ENCODE measurements at regions not wholly inside any gene's neighbourhood (a gene's known extent, or its start where the extent isn't known, plus 50 kb on each side); places are given as distances from the start of the nearest gene placed in this dataset.
"Not testable (repeated sequence)": the region's sequence is repeated elsewhere in the genome, so short reads cannot be mapped to it uniquely, and the experiment has no call there.

DNA sequence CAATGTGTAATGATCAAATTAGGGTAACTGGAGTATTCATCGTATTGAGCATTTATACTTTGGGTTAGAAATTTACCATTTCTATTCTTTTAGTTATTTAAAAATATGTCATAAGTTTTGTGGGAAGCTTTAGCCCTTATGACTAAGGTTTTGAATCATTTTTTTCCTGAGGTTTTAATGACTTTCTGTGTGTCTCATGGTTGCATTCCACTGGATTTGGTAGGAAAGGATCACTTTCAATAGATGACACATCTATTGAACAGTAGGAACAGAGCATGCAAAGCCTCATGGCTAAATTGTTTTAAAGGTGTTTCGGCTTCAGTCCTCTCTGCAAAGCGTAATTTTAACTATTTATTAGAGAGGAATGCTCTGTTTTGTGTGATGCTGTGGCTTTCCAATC, 512.4 kb upstream of the CHD1 start:
- no peak for DNase-seq (ENCODE audit: low spot score)

DNA sequence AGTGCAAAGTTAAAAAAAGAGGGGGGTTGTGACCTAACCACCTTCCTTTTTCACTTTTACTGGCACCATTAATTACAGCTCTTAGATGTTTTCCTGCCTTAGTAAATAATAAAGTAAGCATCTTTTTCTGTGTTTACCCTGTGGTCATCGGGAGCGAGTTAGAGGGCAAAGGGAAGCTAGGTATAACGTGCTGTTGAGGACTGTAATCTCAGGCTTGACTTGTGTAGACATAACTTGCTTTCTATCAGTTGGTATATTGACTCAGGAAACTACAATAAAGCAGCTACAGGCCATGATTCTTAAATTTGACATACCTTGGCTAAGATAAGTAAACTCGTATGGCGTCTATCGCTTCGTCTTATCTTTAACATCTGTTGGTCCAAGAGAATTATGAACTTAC, 509.8 kb upstream of the CHD1 start:
- DNase-seq (ENCODE audit: low spot score), result no peak

DNA sequence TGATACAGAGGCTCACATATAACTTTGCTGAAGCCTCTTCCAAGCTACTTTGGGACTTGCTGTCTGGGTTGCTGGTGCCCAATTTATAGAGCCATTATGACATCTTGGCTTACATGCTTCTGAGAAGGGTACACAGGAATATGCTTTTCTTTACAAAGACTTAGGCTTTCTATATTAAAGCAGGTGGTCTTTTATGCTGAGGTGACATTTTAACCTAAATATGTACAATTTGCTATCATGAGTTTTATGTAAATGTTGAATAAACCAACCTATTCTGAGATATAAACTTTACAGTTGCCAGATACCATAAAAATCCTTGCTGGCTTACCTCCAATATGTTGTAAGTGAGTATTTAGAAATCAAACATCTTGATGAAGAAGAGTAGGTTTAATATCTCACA, 509.2 kb upstream of the CHD1 start:
- DNase-seq (ENCODE audit: low spot score), result no peak

DNA sequence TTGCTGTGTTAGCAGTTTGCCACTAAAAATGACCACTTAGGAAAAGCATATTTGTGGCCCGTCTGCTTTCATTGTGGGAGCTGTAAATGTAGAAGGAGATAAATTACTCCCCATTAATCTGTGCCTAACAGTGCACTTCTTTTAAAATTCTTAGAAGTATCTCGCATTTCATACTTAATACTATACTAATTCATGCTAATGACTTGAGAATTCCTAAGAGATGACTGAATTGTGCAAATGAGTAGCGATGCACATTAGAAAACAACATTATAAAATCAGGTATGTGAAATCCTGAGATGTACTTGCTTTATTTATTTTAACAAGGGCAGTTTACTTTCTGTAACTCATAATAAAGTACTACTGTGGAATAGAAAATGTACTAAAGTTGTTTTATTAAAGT, 494.6 kb upstream of the CHD1 start:
- DNase-seq (ENCODE audit: low spot score), result not testable (repeated sequence)

DNA sequence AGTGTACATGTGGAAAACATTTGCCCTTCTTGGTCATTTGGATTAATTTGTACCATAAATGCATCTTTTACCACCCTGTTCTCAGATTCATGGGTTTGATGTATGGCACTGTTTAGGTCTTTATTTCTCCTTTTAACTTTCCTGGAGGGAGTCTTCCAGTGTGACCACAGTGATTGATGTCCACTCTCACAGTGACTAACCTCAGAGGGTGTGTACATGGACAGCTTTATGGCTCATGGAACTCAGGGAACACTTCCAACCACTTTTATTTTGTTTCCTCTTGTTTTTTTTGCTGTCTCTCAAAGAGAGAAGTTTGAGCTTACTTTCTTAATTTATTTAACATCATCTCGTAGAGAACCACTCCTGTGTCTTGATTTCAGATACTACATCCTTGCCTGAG, 489.8 kb upstream of the CHD1 start:
- DNase-seq (ENCODE audit: low spot score), result peak; percentile 17

DNA sequence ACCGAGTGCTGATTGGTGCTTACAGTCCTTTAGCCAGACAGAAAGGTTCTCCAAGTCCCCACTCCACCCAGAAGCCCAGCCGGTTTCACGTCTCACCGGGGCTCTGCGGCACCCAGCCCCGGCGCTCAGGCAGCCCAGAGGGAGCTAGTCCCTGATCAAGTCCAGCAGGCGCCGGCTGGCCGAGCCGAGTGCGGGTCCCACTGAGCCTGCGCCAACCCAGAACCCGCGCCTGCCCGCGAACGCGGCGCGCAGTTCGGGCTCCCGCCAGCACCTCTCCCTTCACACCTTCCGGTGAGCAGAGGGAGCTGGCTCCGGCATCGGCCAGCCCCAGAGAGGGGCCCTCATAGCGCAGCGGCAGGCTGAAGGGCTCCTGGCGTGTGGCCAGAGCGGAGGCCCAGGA, 481.6 kb upstream of the CHD1 start:
- not testable (repeated sequence) for DNase-seq (ENCODE audit: low spot score)

DNA sequence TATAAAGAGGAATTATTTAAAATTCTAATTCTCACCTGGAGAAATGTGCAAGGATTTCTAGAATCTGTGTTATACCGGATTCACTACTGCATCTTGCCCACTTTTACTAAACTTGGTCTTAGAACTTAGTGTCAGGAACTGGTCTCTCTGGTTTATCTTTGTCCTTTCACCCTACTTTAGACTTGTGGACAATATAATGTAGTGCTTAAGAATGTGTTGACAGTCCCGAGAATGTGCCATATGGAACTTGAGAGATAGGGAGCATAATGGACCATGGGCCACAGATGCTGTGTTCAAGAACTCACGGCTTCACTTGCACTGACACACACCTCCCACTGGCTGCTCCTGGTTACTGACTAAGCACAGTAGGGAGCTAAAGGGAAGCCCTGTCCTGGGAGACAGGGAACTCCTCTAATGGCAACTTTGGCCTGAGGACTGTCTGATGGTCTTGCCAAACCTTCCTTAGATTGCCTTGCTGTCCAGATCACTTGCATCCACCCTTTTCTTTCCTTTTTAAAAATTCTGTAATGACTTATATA, 476.0 kb upstream of the CHD1 start:
- DNase-seq (ENCODE audit: low spot score), result not testable (repeated sequence)

DNA sequence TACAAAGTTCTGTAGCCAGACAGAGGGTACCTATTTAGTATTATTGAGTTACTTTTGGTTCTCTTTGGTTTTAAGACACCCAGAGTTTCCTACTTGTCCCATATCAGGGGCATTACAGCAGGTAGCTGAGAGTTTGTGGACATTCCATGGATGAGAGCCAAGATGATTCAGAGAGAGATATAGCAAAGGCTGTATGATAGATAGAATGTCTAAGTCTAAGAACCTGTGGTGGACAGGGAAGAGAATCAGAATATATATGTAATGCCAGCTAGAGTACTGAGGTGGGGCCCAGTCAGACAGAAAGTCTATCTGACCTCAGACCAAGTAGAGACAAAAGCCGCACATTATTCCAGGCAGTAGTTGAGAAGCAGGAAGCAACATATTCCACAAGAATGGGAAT, 471.8 kb upstream of the CHD1 start:
- peak; percentile 14 for DNase-seq (ENCODE audit: low spot score)

DNA sequence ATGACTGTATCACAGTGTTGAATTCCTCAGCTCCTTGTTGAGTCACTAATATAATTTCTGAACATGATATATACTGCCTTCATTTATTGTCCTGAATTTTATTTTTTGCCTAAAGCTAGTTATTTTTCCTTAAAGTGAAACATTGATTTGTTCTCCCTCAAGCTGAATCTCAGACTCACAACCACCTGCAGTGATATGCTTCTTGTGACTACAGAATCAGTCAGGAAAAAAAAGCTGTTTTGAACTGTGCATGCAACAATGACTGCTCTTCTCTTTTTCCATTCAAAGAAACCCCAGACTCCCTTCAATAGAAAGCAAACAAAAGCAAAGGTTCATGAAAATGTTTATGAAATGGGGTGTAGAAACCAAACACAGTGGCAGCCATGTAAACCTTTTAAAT, 470.2 kb upstream of the CHD1 start:
- no peak for DNase-seq (ENCODE audit: low spot score)

DNA sequence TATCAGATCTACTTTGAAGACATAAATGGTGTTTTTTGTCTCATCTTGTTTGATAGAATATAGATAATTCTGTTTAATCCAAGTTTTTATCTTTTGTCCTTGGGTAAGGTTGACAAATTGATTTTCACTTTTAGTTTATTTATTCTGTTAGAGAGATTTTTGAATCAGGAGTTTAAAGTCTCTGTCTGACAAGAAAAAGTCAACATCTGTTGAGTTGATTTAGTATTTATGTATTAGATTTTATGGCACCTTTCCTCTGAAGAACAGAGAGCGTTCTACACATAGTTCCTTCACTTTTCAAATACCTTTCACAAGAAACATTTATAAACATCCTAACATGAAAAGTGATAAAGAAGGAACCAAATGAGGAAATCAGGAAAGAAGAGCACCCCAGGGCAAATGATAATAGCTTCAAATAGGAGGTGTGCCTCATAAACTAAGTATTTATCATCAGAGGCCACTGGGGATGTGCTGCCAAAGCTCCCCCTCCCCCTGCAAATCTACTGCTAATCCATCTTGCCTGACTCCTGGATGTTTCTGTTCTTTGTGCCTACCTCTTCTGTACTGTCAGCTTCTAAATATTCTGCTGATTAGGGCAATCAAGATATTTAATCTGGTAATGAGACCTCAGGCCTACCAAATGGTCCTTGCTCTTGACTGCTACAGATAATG, 457.7 kb upstream of the CHD1 start:
- DNase-seq (ENCODE audit: low spot score), result no peak

DNA sequence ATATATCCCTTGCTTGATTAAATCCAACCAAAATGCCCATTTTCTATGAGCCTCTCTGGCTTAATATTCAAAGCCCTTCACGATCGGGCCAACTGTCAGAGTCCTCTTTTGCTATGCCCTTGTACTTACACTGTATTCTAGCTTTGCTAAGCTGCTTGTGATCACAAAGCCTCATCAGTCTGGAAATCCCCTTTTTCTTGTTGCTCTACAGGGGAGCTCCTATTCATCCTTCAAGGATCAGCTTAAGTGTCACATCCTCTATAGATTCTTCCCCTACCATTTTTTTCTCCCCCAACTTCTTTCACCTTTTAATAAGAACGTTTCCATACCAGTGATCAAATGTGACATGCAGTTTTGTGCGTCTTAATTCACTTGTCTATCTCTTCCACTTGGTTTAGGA, 450.4 kb upstream of the CHD1 start:
- DNase-seq (ENCODE audit: low spot score), result peak; percentile 25

DNA sequence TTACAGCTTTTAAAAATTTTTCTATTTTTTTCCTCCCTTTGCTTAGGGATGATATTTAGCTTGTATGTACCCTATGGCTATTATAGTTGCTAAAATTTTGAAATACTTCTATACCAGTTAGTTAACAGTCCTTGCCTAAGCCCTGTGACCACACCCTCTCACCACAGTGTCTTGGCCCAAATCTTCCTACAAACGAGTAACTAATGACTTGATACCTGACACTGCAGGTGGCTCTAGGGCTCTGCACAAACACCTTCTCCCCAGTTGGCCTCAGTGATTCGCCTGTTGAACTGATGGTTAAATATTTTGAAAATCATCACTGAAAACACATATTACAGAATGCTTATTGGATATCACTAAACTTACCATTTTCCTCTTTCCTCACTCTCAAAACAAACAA, 449.6 kb upstream of the CHD1 start:
- DNase-seq (ENCODE audit: low spot score), result no peak

DNA sequence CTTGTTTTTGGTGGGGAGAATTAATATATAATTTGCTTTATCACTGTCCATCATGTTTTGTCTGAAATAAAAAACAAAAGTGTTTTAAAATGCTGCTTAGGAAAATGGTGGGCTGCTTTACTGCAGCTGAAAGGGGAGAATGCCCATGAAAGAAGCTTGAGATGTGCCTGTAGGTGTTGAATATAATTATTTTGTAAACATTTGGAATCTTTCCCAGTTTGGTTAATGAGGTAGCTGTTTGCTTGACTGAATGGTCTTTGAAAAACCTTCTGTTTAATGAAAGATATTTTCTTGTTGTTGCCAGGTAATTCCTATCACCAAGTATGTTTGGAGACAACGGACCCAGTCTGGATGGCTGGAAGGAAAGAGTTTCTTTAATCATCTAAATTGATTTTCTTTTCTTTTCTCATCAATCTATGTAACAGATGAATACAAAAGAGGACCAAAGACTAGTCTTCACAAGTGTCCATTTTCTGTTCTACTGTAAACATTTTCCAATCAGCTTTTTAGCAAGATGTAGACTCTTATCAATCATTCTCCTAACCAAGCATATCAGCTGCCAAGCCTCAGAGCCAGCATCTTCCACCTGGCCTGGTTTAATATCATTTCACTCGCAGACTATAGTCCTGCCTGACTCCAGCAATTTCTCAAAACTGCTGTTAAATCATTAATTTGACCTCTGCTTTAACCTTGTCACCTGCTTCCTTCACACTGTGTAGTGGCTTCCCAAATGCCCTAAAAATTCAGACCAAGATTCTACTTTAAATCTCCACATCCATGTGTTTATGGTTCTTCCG, 441.2 kb upstream of the CHD1 start:
- no peak for DNase-seq (ENCODE audit: low spot score)

DNA sequence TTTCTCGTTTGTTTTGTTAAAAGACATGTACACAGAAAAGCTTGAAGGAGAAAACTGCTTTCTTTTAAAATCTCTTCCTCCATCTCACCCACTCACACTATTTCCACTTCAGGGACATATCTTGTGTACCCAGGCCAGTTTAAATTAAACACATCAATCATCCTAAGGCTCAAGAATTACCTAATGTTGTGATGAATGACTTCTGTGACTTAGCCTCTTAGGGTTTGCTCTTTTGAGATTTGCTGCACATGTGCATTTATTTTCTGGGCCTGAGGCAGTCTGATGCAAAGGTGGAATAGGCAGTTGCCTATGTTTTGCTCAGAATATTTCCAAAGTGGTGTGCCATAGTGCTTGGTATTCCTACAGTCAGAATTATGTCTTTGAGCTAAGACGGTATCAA, 439.9 kb upstream of the CHD1 start:
- no peak for DNase-seq (ENCODE audit: low spot score)

DNA sequence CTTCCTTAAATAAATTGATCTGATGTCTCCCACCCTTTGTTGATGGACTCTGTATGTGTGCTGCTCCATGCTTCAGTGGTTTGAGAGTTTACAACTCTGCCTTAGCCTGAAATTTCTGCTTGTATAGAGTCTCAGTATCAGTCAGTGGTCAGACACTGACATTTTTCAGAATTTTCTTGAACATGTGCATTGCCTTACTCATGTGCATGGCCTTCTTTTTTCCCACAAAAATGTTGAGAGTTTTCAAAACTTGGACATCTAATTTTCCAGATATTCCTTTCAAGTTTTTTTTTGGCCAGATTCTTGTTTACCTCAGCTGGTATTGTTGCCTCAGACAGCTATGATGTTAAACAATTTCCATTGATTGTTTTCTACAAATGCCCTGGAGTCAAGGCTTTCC, 427.1 kb upstream of the CHD1 start:
- DNase-seq (ENCODE audit: low spot score), result no peak

DNA sequence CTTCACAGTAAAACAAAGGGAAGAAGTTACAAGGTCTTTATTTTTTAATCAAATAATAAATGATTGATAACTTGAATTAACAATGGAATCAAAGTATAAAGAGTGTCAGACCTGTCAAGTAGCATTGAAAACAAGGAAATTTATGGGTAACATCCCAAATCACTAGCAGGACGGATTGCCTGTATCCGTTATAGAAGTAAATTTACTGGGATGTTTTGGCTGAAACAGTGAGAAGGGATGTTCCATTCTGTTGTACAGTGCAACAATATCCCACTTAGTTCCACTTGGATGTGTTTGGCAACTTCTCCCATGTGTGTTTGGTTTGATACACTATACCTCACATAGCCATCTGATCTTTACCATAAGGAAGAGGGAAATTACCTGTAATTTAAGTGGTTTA, 421.0 kb upstream of the CHD1 start:
- DNase-seq (ENCODE audit: low spot score), result no peak

DNA sequence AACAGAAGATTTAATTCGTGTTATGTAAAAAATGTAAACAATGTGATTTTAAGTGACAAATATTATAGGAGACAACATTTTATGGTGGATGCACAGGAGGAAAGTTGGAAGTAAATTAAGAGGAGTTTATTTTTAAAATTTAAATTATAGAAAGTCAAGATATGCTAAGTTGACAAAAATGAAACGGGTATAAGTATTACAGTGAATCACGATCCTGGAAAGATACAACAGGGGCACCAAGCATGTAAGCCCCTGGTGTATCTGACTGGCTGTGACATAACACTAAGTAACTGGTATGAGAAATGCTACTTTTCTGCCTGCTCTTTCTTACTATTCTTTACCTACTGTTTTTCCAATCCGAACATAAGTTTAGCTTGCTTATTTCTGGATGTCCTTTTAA, 419.8 kb upstream of the CHD1 start:
- no peak for DNase-seq (ENCODE audit: low spot score)

DNA sequence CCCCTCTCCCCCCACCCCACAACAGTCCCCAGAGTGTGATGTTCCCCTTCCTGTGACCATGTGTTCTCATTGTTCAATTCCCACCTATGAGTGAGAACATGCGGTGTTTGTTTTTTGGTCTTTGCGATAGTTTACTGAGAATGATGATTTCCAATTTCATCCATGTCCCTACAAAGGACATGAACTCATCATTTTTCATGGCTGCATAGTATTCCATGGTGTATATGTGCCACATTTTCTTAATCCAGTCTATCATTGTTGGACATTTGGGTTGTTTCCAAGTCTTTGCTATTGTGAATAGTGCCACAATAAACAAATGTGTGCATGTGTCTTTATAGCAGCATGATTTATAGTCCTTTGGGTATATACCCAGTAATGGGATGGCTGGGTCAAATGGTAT, 411.0 kb upstream of the CHD1 start:
- DNase-seq (ENCODE audit: low spot score), result not testable (repeated sequence)

DNA sequence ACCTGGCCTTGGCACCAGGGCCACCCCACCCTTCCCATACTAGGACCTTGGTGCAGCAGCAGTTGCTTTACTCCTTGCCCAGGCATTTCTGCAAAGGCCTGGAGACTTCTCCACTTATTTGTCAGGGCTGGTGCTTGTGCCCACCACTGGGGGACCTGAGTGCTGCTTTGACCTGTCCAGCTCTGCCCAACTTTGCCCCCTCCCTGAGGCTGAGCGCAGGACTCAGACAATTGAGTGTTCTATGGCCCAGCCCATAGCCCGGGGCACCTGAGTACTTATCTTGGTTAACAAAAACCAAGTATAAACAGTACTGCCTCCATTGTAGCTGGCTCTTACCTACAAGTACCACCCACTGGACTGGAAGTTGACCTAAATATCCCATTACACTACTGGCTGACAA, 406.1 kb upstream of the CHD1 start:
- DNase-seq (ENCODE audit: low spot score), result no peak

DNA sequence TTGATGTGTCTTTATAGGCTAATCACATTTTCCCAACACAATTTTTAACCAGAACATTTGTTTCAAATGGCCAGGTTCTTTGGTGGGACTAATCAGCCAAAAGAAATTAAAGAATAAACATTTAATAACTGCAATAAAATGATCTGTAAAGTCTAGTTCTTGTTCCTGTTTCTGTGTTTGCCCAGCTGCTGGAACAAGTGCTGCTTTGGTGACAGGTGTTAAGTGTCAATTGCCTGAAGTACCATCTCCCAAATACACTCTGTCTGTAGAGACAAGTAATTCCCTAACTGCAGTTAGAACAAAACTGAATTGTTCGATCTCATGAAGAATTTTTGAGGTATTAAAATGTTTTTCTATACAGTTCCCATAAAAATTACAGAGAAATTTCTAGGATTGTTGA, 402.3 kb upstream of the CHD1 start:
- DNase-seq (ENCODE audit: low spot score), result no peak

DNA sequence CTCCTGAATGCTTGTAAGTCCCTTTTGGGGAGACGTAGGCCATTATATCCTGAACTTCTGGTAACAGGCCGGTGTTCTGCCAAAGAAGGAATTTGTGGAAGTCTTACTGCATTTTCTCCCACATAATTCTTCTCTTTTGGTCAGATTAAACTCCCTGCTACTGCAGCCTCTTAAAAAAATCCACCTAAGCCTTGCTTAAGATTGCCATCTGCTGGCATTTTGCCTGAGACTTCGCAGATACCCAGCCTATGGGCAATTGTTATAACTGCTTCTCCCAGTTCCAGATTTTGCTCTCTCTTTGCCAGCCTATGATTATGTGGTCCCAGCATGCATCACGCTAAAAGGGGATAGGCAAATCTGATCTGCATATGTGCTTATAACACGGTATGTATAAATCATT, 391.6 kb upstream of the CHD1 start:
- DNase-seq (ENCODE audit: low spot score), result no peak

DNA sequence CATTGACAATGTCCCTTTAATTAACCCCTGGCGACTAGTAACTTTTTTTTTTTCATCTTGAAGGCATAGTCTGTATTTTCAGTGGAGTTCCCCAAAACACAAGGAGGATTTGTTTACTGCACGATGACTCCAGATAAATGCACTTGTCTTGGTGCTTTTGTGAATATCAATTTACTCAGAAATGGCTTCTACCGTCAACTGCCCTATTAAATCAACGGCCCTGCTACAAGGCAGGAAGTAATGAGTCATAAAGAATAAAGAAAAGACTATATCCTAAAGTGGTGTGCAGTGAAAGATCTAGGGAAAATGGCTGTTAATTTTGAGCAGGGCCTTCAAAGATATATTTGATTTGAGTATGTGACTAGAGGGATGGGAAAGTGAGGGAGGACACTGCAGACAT, 388.3 kb upstream of the CHD1 start:
- peak; percentile 45 for DNase-seq (ENCODE audit: low spot score)

DNA sequence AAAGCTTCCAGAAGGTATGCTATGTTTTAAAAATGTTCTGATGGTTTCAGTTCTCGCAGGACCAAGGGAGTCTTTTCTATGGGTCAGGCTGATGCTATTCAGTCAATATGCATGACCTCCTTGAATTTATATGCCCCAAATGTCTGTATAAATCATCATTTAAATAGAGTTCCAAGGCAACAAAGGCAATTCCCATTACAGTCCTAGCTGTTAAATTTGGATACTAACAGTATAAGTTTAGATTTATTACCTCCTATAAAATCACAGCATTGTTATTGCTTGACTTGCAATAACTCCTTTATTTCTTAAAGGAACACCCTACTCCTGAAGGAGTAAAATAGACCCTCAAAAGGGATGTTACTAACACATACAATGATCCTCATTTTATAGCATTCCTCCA, 387.7 kb upstream of the CHD1 start:
- no peak for DNase-seq (ENCODE audit: low spot score)

Data from A172 (cell line).